ENCODE measurements at regions not wholly inside any gene's neighbourhood (a gene's known extent, or its start where the extent isn't known, plus 50 kb on each side); places are given as distances from the start of the nearest gene placed in this dataset.

- Mint-ChIP-seq H3K9me3 (ENCODE audit: unreplicated experiment) (peaks cover 22% of the 10 kb centered on the region), H3K36me3 (ENCODE audit: insufficient read depth, unreplicated experiment) (no peaks in the 10 kb centered on the region), H3K4me1 (ENCODE audit: low read depth, unreplicated experiment) (no peaks in the 10 kb centered on the region), H3K4me3 (ENCODE audit: unreplicated experiment) (no peak overlapping the region), H3K27me3 (ENCODE audit: insufficient read depth, unreplicated experiment) (no peaks in the 10 kb centered on the region), H3K27ac (ENCODE audit: unreplicated experiment) (no peak overlapping the region)
- H3K9me3 ChIP-seq, result no peaks in the 10 kb centered on the region
- no peaks in the 10 kb centered on the region for H3K4me1 ChIP-seq
- DNase-seq, result no peak
- no peak overlapping the region for H3K4me3 ChIP-seq (ENCODE audit: low read depth, low read length)
- CTCF ChIA-PET, result no interaction called here
- BruUV-seq (replicated peaks), result no TSS peak
- POLR2A ChIA-PET, result no interaction called here
- no peaks in the 10 kb centered on the region for H3K36me3 ChIP-seq (ENCODE audit: control insufficient read depth, insufficient read depth, low read length)
- no peak for TF ChIP-seq CTCF (IDR thresholded peaks at IDR 0.05; ENCODE audit: insufficient read depth in 1 of 2, low read depth in 1 of 2, low read length in 1 of 2, severe bottlenecking in 1 of 2, unreplicated experiment in 1 of 2)
- intact Hi-C loops (cut with micrococcal nuclease; ENCODE audit: unreplicated experiment), result no loop called here
- H3K27me3 ChIP-seq (replicated peaks; ENCODE audit: control insufficient read depth, insufficient read depth, low read length), result no peaks in the 10 kb centered on the region
Measured at GRCh38 chr3:178003756-178004155, 532.5 kb upstream of the KCNMB2 start.

- no TSS peak for BruUV-seq (replicated peaks)
- POLR2A ChIA-PET, result no interaction called here
- Histone ChIP-seq H3K4me1 (no peaks in the 10 kb centered on the region), H3K36me3 (ENCODE audit: control insufficient read depth, insufficient read depth, low read length) (no peaks in the 10 kb centered on the region), H3K9me3 (no peaks in the 10 kb centered on the region), H3K27me3 (replicated peaks; ENCODE audit: control insufficient read depth, insufficient read depth, low read length) (no peaks in the 10 kb centered on the region), H3K4me3 (ENCODE audit: low read depth, low read length) (no peak overlapping the region)
- intact Hi-C loops (cut with micrococcal nuclease; ENCODE audit: unreplicated experiment), result no loop called here
- no peak for TF ChIP-seq CTCF (IDR thresholded peaks at IDR 0.05; ENCODE audit: insufficient read depth in 1 of 2, low read depth in 1 of 2, low read length in 1 of 2, severe bottlenecking in 1 of 2, unreplicated experiment in 1 of 2)
- DNase-seq, result no peak
- H3K4me3 Mint-ChIP-seq (ENCODE audit: unreplicated experiment), result no peak overlapping the region
- no peak overlapping the region for H3K27ac Mint-ChIP-seq (ENCODE audit: unreplicated experiment)
- CTCF ChIA-PET, result no interaction called here
- no peaks in the 10 kb centered on the region for H3K36me3 Mint-ChIP-seq (ENCODE audit: insufficient read depth, unreplicated experiment)
- peaks cover 7% of the 10 kb centered on the region for H3K9me3 Mint-ChIP-seq (ENCODE audit: unreplicated experiment)
- no peaks in the 10 kb centered on the region for H3K27me3 Mint-ChIP-seq (ENCODE audit: insufficient read depth, unreplicated experiment)
- H3K4me1 Mint-ChIP-seq (ENCODE audit: low read depth, unreplicated experiment), result no peaks in the 10 kb centered on the region
Measured at GRCh38 chr3:178005961-178006360, 530.3 kb upstream of the KCNMB2 start.

GRCh38 chr3:178010306-178010705 is 525.9 kb upstream of the KCNMB2 start:
- intact Hi-C loops (cut with micrococcal nuclease; ENCODE audit: unreplicated experiment), result no loop called here
- H3K9me3 Mint-ChIP-seq (ENCODE audit: unreplicated experiment), result no peaks in the 10 kb centered on the region

More at GRCh38 chr3:178010306-178010705, 525.9 kb upstream of the KCNMB2 start:
- no peaks in the 10 kb centered on the region for H3K9me3 ChIP-seq
- no TSS peak for BruUV-seq (replicated peaks)
- CTCF ChIA-PET, result no interaction called here
- TF ChIP-seq CTCF (IDR thresholded peaks at IDR 0.05; ENCODE audit: insufficient read depth in 1 of 2, low read depth in 1 of 2, low read length in 1 of 2, severe bottlenecking in 1 of 2, unreplicated experiment in 1 of 2), result no peak
- no peak overlapping the region for H3K4me3 ChIP-seq (ENCODE audit: low read depth, low read length)
- Mint-ChIP-seq H3K27me3 (ENCODE audit: insufficient read depth, unreplicated experiment) (no peaks in the 10 kb centered on the region), H3K4me1 (ENCODE audit: low read depth, unreplicated experiment) (no peaks in the 10 kb centered on the region), H3K4me3 (ENCODE audit: unreplicated experiment) (no peak overlapping the region), H3K27ac (ENCODE audit: unreplicated experiment) (no peak overlapping the region), H3K36me3 (ENCODE audit: insufficient read depth, unreplicated experiment) (no peaks in the 10 kb centered on the region)
- DNase-seq, result no peak
- no peaks in the 10 kb centered on the region for H3K27me3 ChIP-seq (replicated peaks; ENCODE audit: control insufficient read depth, insufficient read depth, low read length)
- no peaks in the 10 kb centered on the region for H3K36me3 ChIP-seq (ENCODE audit: control insufficient read depth, insufficient read depth, low read length)
- POLR2A ChIA-PET, result no interaction called here
- H3K4me1 ChIP-seq, result no peaks in the 10 kb centered on the region

Measured in Caco-2 (cell line).